SH-SY5Y (cell line): ENCODE measurements at regions not wholly inside any gene's neighbourhood (a gene's known extent, or its start where the extent isn't known, plus 50 kb on each side); places are given as distances from the start of the nearest gene placed in this dataset.

Source experiments
- GATA2 ChIP-seq: IDR thresholded peaks from 2 replicates; pipeline ENCODE4 v1.6.1; 2011; ENCODE audit warnings: mild to moderate bottlenecking, low read depth, low read length
- GATA3 ChIP-seq: IDR thresholded peaks from 2 replicates; pipeline ENCODE4 v1.6.1; 2011; ENCODE audit warnings: low read depth, mild to moderate bottlenecking, low read length, moderate library complexity

DNA sequence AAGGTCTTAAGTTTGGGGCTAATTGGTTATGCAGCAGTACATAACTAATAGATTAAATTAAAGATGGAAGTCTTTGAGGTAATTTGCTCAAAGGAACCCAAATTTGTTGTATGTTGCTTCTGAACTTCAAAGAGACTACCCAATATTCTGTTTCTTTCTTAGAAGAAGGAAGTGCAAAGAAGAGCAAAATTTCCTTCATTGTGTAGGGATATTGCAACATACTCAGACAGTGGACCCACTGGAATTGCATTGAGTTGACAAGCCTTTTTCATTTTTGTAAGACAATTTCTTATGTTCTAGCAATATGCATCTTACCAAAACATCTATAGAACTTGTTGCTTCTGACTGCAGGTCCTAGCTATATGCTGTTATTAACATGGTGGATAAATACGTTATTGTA lies 527.8 kb downstream of the SH2D4B start:
- no peak for TF ChIP-seq GATA3
- TF ChIP-seq GATA2: no peak
